ENCODE measurements at regions not wholly inside any gene's neighbourhood (a gene's known extent, or its start where the extent isn't known, plus 50 kb on each side); places are given as distances from the start of the nearest gene placed in this dataset.
A peak's percentile ranks its signal among the peaks of the same experiment; 100 is the strongest.

DNA sequence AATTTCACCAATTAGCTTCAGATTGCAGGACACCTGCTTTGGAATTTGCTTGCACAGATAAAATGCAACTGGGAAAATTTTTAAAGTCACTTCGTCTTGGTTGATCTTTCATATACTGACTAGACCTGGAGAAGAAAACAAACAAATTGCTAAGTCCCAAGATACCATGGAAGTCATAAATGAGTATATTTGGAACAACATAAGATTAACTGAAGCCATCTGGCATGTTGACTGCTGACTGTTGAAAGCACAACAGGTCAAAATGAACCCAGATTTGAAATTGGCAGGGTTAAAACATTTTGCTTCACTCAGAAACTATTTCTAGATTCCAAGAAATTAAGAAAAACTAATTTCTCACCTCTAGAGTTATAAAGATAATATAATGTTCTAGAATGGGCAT is 470.7 kb downstream of the LPIN1 start:
- dilution Hi-C loops (cut with MboI; ENCODE audit: extremely low pct_ligation_motif_present, low sequenced_read_pairs), result no loop called here
- Histone ChIP-seq H3K4me1 (ENCODE audit: control insufficient read depth, extremely low read depth, insufficient read depth, low read length) (no peaks in the 10 kb centered on the region), H3K4me2 (ENCODE audit: control insufficient read depth, extremely low read depth, insufficient read depth, low read depth, low read length) (no peak overlapping the region), H3K9me1 (ENCODE audit: control insufficient read depth, extremely low read depth, insufficient read depth, low read length) (no peaks in the 10 kb centered on the region), H3K27me3 (ENCODE audit: control insufficient read depth, extremely low read depth, insufficient read depth, low read length) (no peaks in the 10 kb centered on the region), H3K9me3 (ENCODE audit: control insufficient read depth, low read depth, low read length) (no peaks in the 10 kb centered on the region), H3K9ac (ENCODE audit: control insufficient read depth, extremely low read depth, insufficient read depth, low read length) (no peak overlapping the region), H4K20me1 (ENCODE audit: control insufficient read depth, extremely low read depth, insufficient read depth, low read length) (no peaks in the 10 kb centered on the region), H3K36me3 (ENCODE audit: control insufficient read depth in 2 of 2, extremely low read depth in 1 of 2, insufficient read depth in 2 of 2, low read length in 2 of 2) (no peaks in the 10 kb centered on the region), H3K27ac (ENCODE audit: control insufficient read depth, insufficient read depth, low read length) (no peak overlapping the region), H3K79me2 (ENCODE audit: control insufficient read depth, insufficient read depth, low read length) (no peaks in the 10 kb centered on the region), H3K4me3 (ENCODE audit: control insufficient read depth in 2 of 3, extremely low read depth in 1 of 3, insufficient read depth in 2 of 3, low read depth in 1 of 3, low read length in 3 of 3) (no peak overlapping the region), H2AFZ (ENCODE audit: control insufficient read depth, low read length) (no peak overlapping the region)
- FAIRE-seq (no peak), DNase-seq (ENCODE audit: low read depth, low spot score) (no peak)
- TF ChIP-seq, protein P1, sequence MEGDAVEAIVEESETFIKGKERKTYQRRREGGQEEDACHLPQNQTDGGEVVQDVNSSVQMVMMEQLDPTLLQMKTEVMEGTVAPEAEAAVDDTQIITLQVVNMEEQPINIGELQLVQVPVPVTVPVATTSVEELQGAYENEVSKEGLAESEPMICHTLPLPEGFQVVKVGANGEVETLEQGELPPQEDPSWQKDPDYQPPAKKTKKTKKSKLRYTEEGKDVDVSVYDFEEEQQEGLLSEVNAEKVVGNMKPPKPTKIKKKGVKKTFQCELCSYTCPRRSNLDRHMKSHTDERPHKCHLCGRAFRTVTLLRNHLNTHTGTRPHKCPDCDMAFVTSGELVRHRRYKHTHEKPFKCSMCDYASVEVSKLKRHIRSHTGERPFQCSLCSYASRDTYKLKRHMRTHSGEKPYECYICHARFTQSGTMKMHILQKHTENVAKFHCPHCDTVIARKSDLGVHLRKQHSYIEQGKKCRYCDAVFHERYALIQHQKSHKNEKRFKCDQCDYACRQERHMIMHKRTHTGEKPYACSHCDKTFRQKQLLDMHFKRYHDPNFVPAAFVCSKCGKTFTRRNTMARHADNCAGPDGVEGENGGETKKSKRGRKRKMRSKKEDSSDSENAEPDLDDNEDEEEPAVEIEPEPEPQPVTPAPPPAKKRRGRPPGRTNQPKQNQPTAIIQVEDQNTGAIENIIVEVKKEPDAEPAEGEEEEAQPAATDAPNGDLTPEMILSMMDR (optimal IDR thresholded peaks at IDR 0.05 in 1 of 3, IDR thresholded peaks at IDR 0.05 in 1 of 3, conservative IDR thresholded peaks at IDR 0.05 in 1 of 3; ENCODE audit: extremely low read depth in 1 of 3, insufficient read depth in 2 of 3, low read length in 3 of 3), result no peak
- no peak for TF ChIP-seq EZH2 (IDR thresholded peaks at IDR 0.05; ENCODE audit: low read length)

DNA sequence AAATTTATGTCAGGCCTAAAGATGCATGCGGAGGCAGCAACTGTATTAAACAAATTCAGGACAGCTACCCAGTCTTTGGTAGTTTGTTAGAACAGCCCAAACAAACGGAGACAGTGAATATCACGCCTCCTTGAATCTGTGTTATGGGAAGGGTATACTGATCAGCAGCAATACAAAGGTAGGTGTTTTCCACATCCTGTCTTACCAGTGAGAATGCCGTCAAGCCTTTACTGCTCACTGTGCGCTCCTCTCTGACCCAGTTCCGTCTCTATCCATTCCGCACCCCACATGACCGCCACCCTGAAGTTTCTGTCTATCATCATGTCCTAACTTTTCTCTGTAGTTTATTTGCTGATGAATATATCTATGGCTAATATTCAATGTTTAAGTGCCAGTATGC is 473.3 kb downstream of the LPIN1 start:
- no peaks in the 10 kb centered on the region for H4K20me1 ChIP-seq (ENCODE audit: control insufficient read depth, extremely low read depth, insufficient read depth, low read length)
- H3K27ac ChIP-seq (ENCODE audit: control insufficient read depth, insufficient read depth, low read length), result no peak overlapping the region
- H3K27me3 ChIP-seq (ENCODE audit: control insufficient read depth, extremely low read depth, insufficient read depth, low read length), result no peaks in the 10 kb centered on the region
- TF ChIP-seq, protein P1 (optimal IDR thresholded peaks at IDR 0.05 in 1 of 3, IDR thresholded peaks at IDR 0.05 in 1 of 3, conservative IDR thresholded peaks at IDR 0.05 in 1 of 3; ENCODE audit: extremely low read depth in 1 of 3, insufficient read depth in 2 of 3, low read length in 3 of 3), result no peak
- FAIRE-seq (peak; percentile 17), DNase-seq (ENCODE audit: low read depth, low spot score) (no peak)
- no peak overlapping the region for H2AFZ ChIP-seq (ENCODE audit: control insufficient read depth, low read length)
- H3K4me3 ChIP-seq (ENCODE audit: control insufficient read depth in 2 of 3, extremely low read depth in 1 of 3, insufficient read depth in 2 of 3, low read depth in 1 of 3, low read length in 3 of 3), result no peak overlapping the region
- dilution Hi-C loops (cut with MboI; ENCODE audit: extremely low pct_ligation_motif_present, low sequenced_read_pairs), result no loop called here
- no peaks in the 10 kb centered on the region for H3K9me1 ChIP-seq (ENCODE audit: control insufficient read depth, extremely low read depth, insufficient read depth, low read length)
- H3K4me2 ChIP-seq (ENCODE audit: control insufficient read depth, extremely low read depth, insufficient read depth, low read depth, low read length), result no peak overlapping the region
- H3K9ac ChIP-seq (ENCODE audit: control insufficient read depth, extremely low read depth, insufficient read depth, low read length), result no peak overlapping the region
- peaks cover 2% of the 10 kb centered on the region for H3K9me3 ChIP-seq (ENCODE audit: control insufficient read depth, low read depth, low read length)
- H3K79me2 ChIP-seq (ENCODE audit: control insufficient read depth, insufficient read depth, low read length), result no peaks in the 10 kb centered on the region
- no peaks in the 10 kb centered on the region for H3K4me1 ChIP-seq (ENCODE audit: control insufficient read depth, extremely low read depth, insufficient read depth, low read length)
- H3K36me3 ChIP-seq (ENCODE audit: control insufficient read depth in 2 of 2, extremely low read depth in 1 of 2, insufficient read depth in 2 of 2, low read length in 2 of 2), result no peaks in the 10 kb centered on the region
